HCT116 (cell line): ENCODE measurements at regions not wholly inside any gene's neighbourhood (a gene's known extent, or its start where the extent isn't known, plus 50 kb on each side); places are given as distances from the start of the nearest gene placed in this dataset.

Source experiments
- ATAC-seq: fragments of 200-7000 bp; cut with Tn5 transposase; 2 replicates; pipeline ENCODE4 v1.9.1; 2020; ENCODE audit warnings: mild to moderate bottlenecking, moderate library complexity
- BruUV-seq: library from RNA; stranded (reverse); fragments of 400-500 nt; replicated peaks from 2 replicates; lab custom pipeline; 2021; lab: Mats Ljungman, UMichigan
- CTCF ChIA-PET: fragments of 300-600 bp; sonication (Branson Sonifier 250); formaldehyde crosslinking; loops from one replicate; lab custom pipeline; 2021; ENCODE audit warnings: antibody characterized with exemption; lab: Charles Lee
- POLR2A ChIA-PET: fragments of 300-600, 350-600 bp; sonication (Branson Sonifier 250); formaldehyde crosslinking; loops from one replicate; lab custom pipeline; 2021; ENCODE audit warnings: antibody characterized with exemption; lab: Charles Lee
- RAD21 ChIA-PET, 2 experiments: fragments of 300-600 bp; sonication (Branson Sonifier 250); formaldehyde crosslinking; loops; one replicate each; lab custom pipeline; 2023; ENCODE audit warnings: low total read pairs in 2 of 2; ENCODE audit not compliant: uncharacterized antibody in 2 of 2, unreplicated experiment in 2 of 2, low non-redundant PET in 1 of 2; lab: Charles Lee
- DNase-seq: peaks from one replicate; pipeline ENCODE4 v3.0.0-alpha.2; 2010; ENCODE audit warnings: low read depth, low spot score
- H2AFZ ChIP-seq: fragments of 200-600 bp; shearing (Covaris generic), sonication (generic); 2 replicates; pipeline ENCODE4 v1.6.1; 2017; ENCODE audit warnings: low read depth, mixed run types, mixed read lengths, antibody characterized with exemption, low read length; ENCODE audit not compliant: poor library complexity, severe bottlenecking
- H3K27ac ChIP-seq: 2 replicates; pipeline ENCODE4 v1.5.1; 2012; ENCODE audit warnings: low read depth, low read length
- H3K27me3 ChIP-seq: fragments of 200-600 bp; sonication (generic); 2 replicates; pipeline ENCODE4 v1.6.1; 2016; ENCODE audit warnings: mixed run types, low read length, mixed read lengths; ENCODE audit not compliant: insufficient read depth
- H3K36me3 ChIP-seq, 2 experiments: fragments of 200-500 bp in 1 of 2; fragments of 200-600 bp in 1 of 2; sonication (Bioruptor generic) in 1 of 2; sonication (generic) in 1 of 2; 2 replicates each; pipeline versions ENCODE4 v1.5.1 to v1.6.1; 2014 to 2016; ENCODE audit warnings: low read length in 2 of 2, inconsistent platforms in 1 of 2, mixed read lengths in 1 of 2, mixed run types in 1 of 2; ENCODE audit not compliant: insufficient read depth in 2 of 2, control insufficient read depth in 1 of 2
- H3K4me1 ChIP-seq, 2 experiments: fragments of 200-600 bp in 1 of 2; sonication (generic) in 1 of 2; 2 replicates each; pipeline versions ENCODE4 v1.5.1 to v1.6.1; 2012 to 2017; ENCODE audit warnings: low read length in 2 of 2, inconsistent platforms in 1 of 2, mild to moderate bottlenecking in 1 of 2, mixed read lengths in 1 of 2, mixed run types in 1 of 2, moderate library complexity in 1 of 2; ENCODE audit not compliant: insufficient read depth in 2 of 2, control insufficient read depth in 1 of 2
- H3K4me2 ChIP-seq: fragments of 200-600 bp; sonication (generic); 2 replicates; pipeline ENCODE4 v1.6.1; 2017; ENCODE audit warnings: mixed run types, low read length, mixed read lengths
- H3K4me3 ChIP-seq, 2 experiments: fragments of 200-600 bp in 1 of 2; sonication (generic) in 1 of 2; replicated peaks in 1 of 2; 2 replicates each; pipeline ENCODE4 v1.5.1; 2011 to 2016; ENCODE audit warnings: low read length in 2 of 2, control low read depth in 1 of 2, low read depth in 1 of 2, mild to moderate bottlenecking in 1 of 2, mixed read lengths in 1 of 2, mixed run types in 1 of 2
- H3K79me2 ChIP-seq: fragments of 200-600 bp; sonication (generic); 2 replicates; pipeline ENCODE4 v1.6.1; 2017; ENCODE audit warnings: mild to moderate bottlenecking, mixed run types, low read length, moderate library complexity, mixed read lengths; ENCODE audit not compliant: insufficient read depth
- H3K9ac ChIP-seq: fragments of 200-600 bp; sonication (generic); 2 replicates; pipeline ENCODE4 v1.6.1; 2016; ENCODE audit warnings: low read length, mixed read lengths
- H3K9me2 ChIP-seq: fragments of 200-600 bp; sonication (generic), shearing (Covaris generic); 2 replicates; pipeline ENCODE4 v1.6.1; 2017; ENCODE audit warnings: mixed run types, mild to moderate bottlenecking, moderate library complexity; ENCODE audit not compliant: insufficient read depth
- H3K9me3 ChIP-seq, 2 experiments: fragments of 200-500 bp in 1 of 2; fragments of 200-600 bp in 1 of 2; sonication (Bioruptor generic) in 1 of 2; sonication (generic) in 1 of 2; 2 replicates each; pipeline ENCODE4 v1.6.1; 2014 to 2017; ENCODE audit warnings: low read length in 2 of 2, mixed read lengths in 2 of 2, inconsistent platforms in 1 of 2, low read depth in 1 of 2, mild to moderate bottlenecking in 1 of 2, mixed run types in 1 of 2, moderate library complexity in 1 of 2; ENCODE audit not compliant: control insufficient read depth in 1 of 2, insufficient read depth in 1 of 2
- H4K20me1 ChIP-seq: fragments of 200-600 bp; sonication (generic), shearing (Covaris generic); 2 replicates; pipeline ENCODE4 v1.6.1; 2017; ENCODE audit warnings: mixed run types, mild to moderate bottlenecking, moderate library complexity; ENCODE audit not compliant: insufficient read depth
- CBX3 ChIP-seq: IDR thresholded peaks from 2 replicates; pipeline ENCODE4 v1.6.1; 2012; ENCODE audit warnings: low read depth
- EGR1 ChIP-seq: IDR thresholded peaks from 2 replicates; pipeline ENCODE4 v1.6.1; 2012; ENCODE audit warnings: low read depth
- ELF1 ChIP-seq: IDR thresholded peaks from 2 replicates; pipeline ENCODE4 v1.6.1; 2012; ENCODE audit warnings: low read depth, borderline replicate concordance
- EZH2phosphoT487 ChIP-seq: fragments of 200-600 bp; IDR thresholded peaks from 2 replicates; pipeline ENCODE4 v1.6.1; 2018; ENCODE audit warnings: antibody characterized with exemption, borderline replicate concordance
- MAX ChIP-seq: IDR thresholded peaks from 2 replicates; pipeline ENCODE4 v1.6.1; 2012
- POLR2A ChIP-seq: IDR thresholded peaks from 2 replicates; pipeline ENCODE4 v1.7.0; 2011; ENCODE audit warnings: borderline replicate concordance; ENCODE audit not compliant: insufficient read depth, insufficient read length; ENCODE audit errors: extremely low read depth
- POLR2AphosphoS5 ChIP-seq: IDR thresholded peaks from 2 replicates; pipeline ENCODE4 v1.6.1; 2011; ENCODE audit warnings: mild to moderate bottlenecking, low read depth, low read length, moderate library complexity
- RAD21 ChIP-seq: IDR thresholded peaks from 2 replicates; pipeline ENCODE4 v1.6.1; 2012; ENCODE audit warnings: low read depth, mild to moderate bottlenecking
- SIN3A ChIP-seq: IDR thresholded peaks from 2 replicates; pipeline ENCODE4 v1.6.1; 2012; ENCODE audit warnings: low read depth
- SP1 ChIP-seq: IDR thresholded peaks from 2 replicates; pipeline ENCODE4 v1.6.1; 2012; ENCODE audit warnings: low read depth
- SRF ChIP-seq: IDR thresholded peaks from 2 replicates; pipeline ENCODE4 v1.6.1; 2012; ENCODE audit warnings: low read depth
- YY1 ChIP-seq: IDR thresholded peaks from 2 replicates; pipeline ENCODE4 v1.6.1; 2011; ENCODE audit warnings: low read length, low read depth, moderate library complexity, mild to moderate bottlenecking; ENCODE audit not compliant: insufficient replicate concordance; ENCODE audit errors: extremely low read depth
- ZFX ChIP-seq: fragments of 450-650 bp; IDR thresholded peaks from 2 replicates; pipeline ENCODE4 v1.6.1; 2017
- ZNF274 ChIP-seq: fragments of 200-500 bp; sonication (Bioruptor generic); IDR thresholded peaks from 2 replicates; pipeline ENCODE4 v1.6.1; 2014; ENCODE audit warnings: mild to moderate bottlenecking, low read depth, low read length, inconsistent platforms
- intact Hi-C: fragments of 100-400 bp; cut with micrococcal nuclease; formaldehyde crosslinking; loops from 2 replicates; pipeline ENCODE4 v1.10.0; 2022
- TF ChIP-seq, protein P1 (sequence below), 3 experiments: fragments of 200-600 bp in 1 of 3; sonication (generic) in 1 of 3; IDR thresholded peaks in 2 of 3; conservative IDR thresholded peaks in 1 of 3; 2 replicates each; pipeline ENCODE4 v1.5.1; 2012 to 2017; ENCODE audit warnings: low read depth in 2 of 3, low read length in 2 of 3, antibody characterized with exemption in 1 of 3, borderline replicate concordance in 1 of 3, control low read depth in 1 of 3, mild to moderate bottlenecking in 1 of 3, mixed read lengths in 1 of 3, mixed run types in 1 of 3, moderate library complexity in 1 of 3; ENCODE audit not compliant: insufficient read depth in 1 of 3
- TF ChIP-seq, protein P2 (sequence below): IDR thresholded peaks from 2 replicates; pipeline ENCODE4 v1.6.1; 2012; ENCODE audit warnings: low read depth
- TF ChIP-seq, protein P3 (sequence below): IDR thresholded peaks from 2 replicates; pipeline ENCODE4 v1.6.1; 2011; ENCODE audit warnings: mild to moderate bottlenecking, low read length, moderate library complexity; ENCODE audit not compliant: insufficient replicate concordance; ENCODE audit errors: extremely low read depth

DNA sequence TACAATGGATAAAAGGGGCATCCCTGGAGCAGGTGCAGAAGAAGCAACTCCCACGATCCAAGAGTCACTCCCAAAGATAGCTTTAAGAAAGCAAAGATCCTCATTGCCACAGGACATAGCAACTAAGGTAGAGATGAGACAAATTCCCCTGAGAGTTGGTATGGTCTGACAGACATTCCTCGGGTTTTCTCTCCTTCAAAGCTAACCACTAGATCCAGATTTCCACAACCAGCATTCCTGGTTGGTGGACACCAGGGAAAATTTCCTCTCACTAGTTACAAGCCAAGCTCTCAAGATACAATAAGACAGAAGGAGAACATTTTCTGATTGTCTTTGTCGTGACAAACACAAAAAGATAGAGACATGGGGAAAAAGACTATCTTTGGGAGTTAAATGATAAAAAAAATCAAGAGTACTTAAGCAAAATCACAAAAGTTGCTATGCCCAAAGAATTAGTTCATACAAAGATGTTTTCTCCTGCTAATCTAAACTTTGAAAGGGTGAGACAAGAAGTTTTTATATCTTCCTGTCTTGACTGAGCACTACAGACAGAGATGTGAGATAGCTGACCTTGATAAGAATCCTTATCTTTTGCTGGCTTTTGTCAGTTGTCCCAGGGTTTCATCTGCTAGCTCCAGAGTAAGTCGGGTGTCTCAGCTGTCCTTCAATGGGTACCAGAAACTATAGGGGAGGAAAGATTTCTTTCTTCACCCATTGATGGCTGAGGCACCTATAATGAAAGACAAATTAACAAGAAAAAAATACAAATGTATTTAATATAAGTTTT is 200.5 kb downstream of the CENPC start (continued):
- TF ChIP-seq SIN3A, result no peak
- no peak for TF ChIP-seq YY1
- TF ChIP-seq RAD21, result no peak
- no peak for TF ChIP-seq POLR2AphosphoS5

GRCh38 chr4:67343199-67343598 is 202.1 kb downstream of the CENPC start:
- no peaks in the 10 kb centered on the region for H3K79me2 ChIP-seq
- no peaks in the 10 kb centered on the region; the same call in 1 of the 2 replicates for H4K20me1 ChIP-seq
- no peak overlapping the region for H3K4me3 ChIP-seq
- no peak overlapping the region for H3K4me2 ChIP-seq
- ChIA-PET RAD21 (no interaction called here), CTCF (no interaction called here), POLR2A (no interaction called here)
- H3K9me3 ChIP-seq, result no peaks in the 10 kb centered on the region
- H3K27ac ChIP-seq, result no peak overlapping the region
- no peak for ATAC-seq
- no peak overlapping the region for H2AFZ ChIP-seq
- no TSS peak for BruUV-seq
- H3K9ac ChIP-seq, result no peak overlapping the region
- DNase-seq, result no peak
- no peaks in the 10 kb centered on the region for H3K4me1 ChIP-seq
- no peaks in the 10 kb centered on the region for H3K9me2 ChIP-seq
- intact Hi-C loops, result no loop called here
- H3K27me3 ChIP-seq, result 0 out of 2 replicates have a peak, but pooled peaks cover 3% of the 10 kb centered on the region
- H3K36me3 ChIP-seq, result no peaks in the 10 kb centered on the region
- no peak for TF ChIP-seq ZNF274
- no peak for TF ChIP-seq ELF1
- TF ChIP-seq CBX3, result no peak
- no peak for TF ChIP-seq EZH2phosphoT487
- TF ChIP-seq SIN3A, result no peak
- no peak for TF ChIP-seq RAD21
- TF ChIP-seq SRF, result no peak
- no peak for TF ChIP-seq SP1
- TF ChIP-seq, protein P1, sequence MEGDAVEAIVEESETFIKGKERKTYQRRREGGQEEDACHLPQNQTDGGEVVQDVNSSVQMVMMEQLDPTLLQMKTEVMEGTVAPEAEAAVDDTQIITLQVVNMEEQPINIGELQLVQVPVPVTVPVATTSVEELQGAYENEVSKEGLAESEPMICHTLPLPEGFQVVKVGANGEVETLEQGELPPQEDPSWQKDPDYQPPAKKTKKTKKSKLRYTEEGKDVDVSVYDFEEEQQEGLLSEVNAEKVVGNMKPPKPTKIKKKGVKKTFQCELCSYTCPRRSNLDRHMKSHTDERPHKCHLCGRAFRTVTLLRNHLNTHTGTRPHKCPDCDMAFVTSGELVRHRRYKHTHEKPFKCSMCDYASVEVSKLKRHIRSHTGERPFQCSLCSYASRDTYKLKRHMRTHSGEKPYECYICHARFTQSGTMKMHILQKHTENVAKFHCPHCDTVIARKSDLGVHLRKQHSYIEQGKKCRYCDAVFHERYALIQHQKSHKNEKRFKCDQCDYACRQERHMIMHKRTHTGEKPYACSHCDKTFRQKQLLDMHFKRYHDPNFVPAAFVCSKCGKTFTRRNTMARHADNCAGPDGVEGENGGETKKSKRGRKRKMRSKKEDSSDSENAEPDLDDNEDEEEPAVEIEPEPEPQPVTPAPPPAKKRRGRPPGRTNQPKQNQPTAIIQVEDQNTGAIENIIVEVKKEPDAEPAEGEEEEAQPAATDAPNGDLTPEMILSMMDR (IDR thresholded peaks at IDR 0.05 in 2 of 3, conservative IDR thresholded peaks at IDR 0.05 in 1 of 3; ENCODE audit: borderline replicate concordance in 1 of 3, insufficient read depth in 1 of 3, low read depth in 2 of 3, low read length in 2 of 3), result no peak
- TF ChIP-seq MAX, result no peak
- TF ChIP-seq, protein P2, sequence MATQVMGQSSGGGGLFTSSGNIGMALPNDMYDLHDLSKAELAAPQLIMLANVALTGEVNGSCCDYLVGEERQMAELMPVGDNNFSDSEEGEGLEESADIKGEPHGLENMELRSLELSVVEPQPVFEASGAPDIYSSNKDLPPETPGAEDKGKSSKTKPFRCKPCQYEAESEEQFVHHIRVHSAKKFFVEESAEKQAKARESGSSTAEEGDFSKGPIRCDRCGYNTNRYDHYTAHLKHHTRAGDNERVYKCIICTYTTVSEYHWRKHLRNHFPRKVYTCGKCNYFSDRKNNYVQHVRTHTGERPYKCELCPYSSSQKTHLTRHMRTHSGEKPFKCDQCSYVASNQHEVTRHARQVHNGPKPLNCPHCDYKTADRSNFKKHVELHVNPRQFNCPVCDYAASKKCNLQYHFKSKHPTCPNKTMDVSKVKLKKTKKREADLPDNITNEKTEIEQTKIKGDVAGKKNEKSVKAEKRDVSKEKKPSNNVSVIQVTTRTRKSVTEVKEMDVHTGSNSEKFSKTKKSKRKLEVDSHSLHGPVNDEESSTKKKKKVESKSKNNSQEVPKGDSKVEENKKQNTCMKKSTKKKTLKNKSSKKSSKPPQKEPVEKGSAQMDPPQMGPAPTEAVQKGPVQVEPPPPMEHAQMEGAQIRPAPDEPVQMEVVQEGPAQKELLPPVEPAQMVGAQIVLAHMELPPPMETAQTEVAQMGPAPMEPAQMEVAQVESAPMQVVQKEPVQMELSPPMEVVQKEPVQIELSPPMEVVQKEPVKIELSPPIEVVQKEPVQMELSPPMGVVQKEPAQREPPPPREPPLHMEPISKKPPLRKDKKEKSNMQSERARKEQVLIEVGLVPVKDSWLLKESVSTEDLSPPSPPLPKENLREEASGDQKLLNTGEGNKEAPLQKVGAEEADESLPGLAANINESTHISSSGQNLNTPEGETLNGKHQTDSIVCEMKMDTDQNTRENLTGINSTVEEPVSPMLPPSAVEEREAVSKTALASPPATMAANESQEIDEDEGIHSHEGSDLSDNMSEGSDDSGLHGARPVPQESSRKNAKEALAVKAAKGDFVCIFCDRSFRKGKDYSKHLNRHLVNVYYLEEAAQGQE, result no peak
- TF ChIP-seq YY1, result no peak
- TF ChIP-seq POLR2A, result no peak
- TF ChIP-seq, protein P3, sequence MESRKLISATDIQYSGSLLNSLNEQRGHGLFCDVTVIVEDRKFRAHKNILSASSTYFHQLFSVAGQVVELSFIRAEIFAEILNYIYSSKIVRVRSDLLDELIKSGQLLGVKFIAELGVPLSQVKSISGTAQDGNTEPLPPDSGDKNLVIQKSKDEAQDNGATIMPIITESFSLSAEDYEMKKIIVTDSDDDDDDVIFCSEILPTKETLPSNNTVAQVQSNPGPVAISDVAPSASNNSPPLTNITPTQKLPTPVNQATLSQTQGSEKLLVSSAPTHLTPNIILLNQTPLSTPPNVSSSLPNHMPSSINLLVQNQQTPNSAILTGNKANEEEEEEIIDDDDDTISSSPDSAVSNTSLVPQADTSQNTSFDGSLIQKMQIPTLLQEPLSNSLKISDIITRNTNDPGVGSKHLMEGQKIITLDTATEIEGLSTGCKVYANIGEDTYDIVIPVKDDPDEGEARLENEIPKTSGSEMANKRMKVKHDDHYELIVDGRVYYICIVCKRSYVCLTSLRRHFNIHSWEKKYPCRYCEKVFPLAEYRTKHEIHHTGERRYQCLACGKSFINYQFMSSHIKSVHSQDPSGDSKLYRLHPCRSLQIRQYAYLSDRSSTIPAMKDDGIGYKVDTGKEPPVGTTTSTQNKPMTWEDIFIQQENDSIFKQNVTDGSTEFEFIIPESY, result no peak
- no peak for TF ChIP-seq ZFX
- no peak for TF ChIP-seq EGR1
